ENCODE measurements at regions not wholly inside any gene's neighbourhood (a gene's known extent, or its start where the extent isn't known, plus 50 kb on each side); places are given as distances from the start of the nearest gene placed in this dataset.
A peak's percentile ranks its signal among the peaks of the same experiment; 100 is the strongest.

DNA sequence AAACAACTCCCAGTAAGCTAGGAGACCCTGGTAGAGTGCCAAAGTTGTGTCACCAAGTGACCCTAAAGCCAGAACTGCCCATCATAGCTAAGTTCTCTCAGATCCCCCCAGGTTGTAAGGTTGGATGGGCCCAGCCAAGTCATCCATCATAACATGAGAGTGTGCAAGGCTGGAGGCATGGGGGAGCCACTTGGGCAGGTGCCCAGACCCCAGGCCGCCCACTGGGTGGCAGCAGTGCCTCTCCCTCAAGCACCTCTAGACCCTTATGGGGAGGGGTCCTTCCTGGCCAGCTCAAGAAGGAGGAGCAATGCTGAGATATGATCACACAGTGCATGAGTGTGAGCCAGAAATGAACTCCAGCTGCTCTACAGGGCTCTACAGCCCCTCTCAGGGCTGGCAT, 154.5 kb downstream of the MYLK4 start:
- ATAC-seq (replicated peaks in 1 of 4) (no peak), DNase-seq (no peak)
- Mint-ChIP-seq H3K27me3 (peaks cover 18 to 20% of the 10 kb centered on the region in 2 donors), H3K4me1 (no peaks in the 10 kb centered on the region), H3K27ac (no peak overlapping the region), H3K4me3 (no peak overlapping the region), H3K36me3 (no peaks in the 10 kb centered on the region), H3K9me3 (no peaks in the 10 kb centered on the region)
- no peak overlapping the region for H3K27ac ChIP-seq (ENCODE audit: low read length)
- ChIA-PET POLR2A (no interaction called here), CTCF (no interaction called here)
- WGBS (ENCODE audit: insufficient coverage): no CpG with 5 or more reads among the region's 1 CpG
- no peaks in the 10 kb centered on the region for H3K4me1 ChIP-seq (ENCODE audit: control insufficient read depth in 1 of 2, extremely low read depth in 1 of 2, insufficient read depth in 2 of 2, low read length in 2 of 2)
- no peaks in the 10 kb centered on the region for H3K36me3 ChIP-seq (ENCODE audit: control insufficient read depth in 2 of 2, extremely low read depth in 1 of 2, insufficient read depth in 1 of 2, low read length in 1 of 2)
- no peak overlapping the region for H3K4me3 ChIP-seq (ENCODE audit: control insufficient read depth in 1 of 2, extremely low read depth in 1 of 2, low read length in 1 of 2)
- no peaks in the 10 kb centered on the region for H3K9me3 ChIP-seq
- H3K27me3 ChIP-seq (replicated peaks in 1 of 2; ENCODE audit: control insufficient read depth in 2 of 2, extremely low read depth in 1 of 2, insufficient read depth in 2 of 2, low read length in 1 of 2): peaks cover 0 to 35% of the 10 kb centered on the region in 2 experiments

DNA sequence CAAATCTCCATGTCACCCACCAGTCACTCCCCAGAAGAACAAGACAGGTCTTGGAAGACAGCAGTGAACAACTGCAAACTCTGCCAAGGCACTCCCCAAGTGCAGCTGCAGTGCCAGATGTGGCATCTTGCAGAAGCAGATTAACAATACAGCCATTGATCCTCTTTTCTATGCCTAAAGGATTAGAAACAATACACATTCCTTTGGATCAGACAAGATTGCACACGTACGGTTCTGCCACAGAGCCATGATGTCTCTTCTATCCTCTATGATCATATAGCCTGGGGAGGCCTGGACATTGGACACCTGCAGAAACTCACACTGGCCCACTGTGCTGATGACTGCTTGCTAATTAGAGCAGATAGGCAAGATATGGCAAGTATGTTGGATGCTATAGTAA, 155.9 kb downstream of the MYLK4 start:
- Histone ChIP-seq H3K9me3 (no peaks in the 10 kb centered on the region), H3K4me3 (ENCODE audit: control insufficient read depth in 1 of 2, extremely low read depth in 1 of 2, low read length in 1 of 2) (no peak overlapping the region), H3K27ac (ENCODE audit: low read length) (no peak overlapping the region), H3K36me3 (ENCODE audit: control insufficient read depth in 2 of 2, extremely low read depth in 1 of 2, insufficient read depth in 1 of 2, low read length in 1 of 2) (no peaks in the 10 kb centered on the region), H3K27me3 (replicated peaks in 1 of 2; ENCODE audit: control insufficient read depth in 2 of 2, extremely low read depth in 1 of 2, insufficient read depth in 2 of 2, low read length in 1 of 2) (peaks cover 0 to 38% of the 10 kb centered on the region in 2 experiments), H3K4me1 (ENCODE audit: control insufficient read depth in 1 of 2, extremely low read depth in 1 of 2, insufficient read depth in 2 of 2, low read length in 2 of 2) (no peaks in the 10 kb centered on the region)
- ATAC-seq (replicated peaks in 1 of 4) (no peak), DNase-seq (no peak)
- Mint-ChIP-seq H3K4me3 (no peak overlapping the region), H3K27ac (no peak overlapping the region), H3K9me3 (no peaks in the 10 kb centered on the region), H3K27me3 (peaks cover 15 to 23% of the 10 kb centered on the region in 2 donors), H3K4me1 (no peaks in the 10 kb centered on the region), H3K36me3 (no peaks in the 10 kb centered on the region)
- POLR2A ChIA-PET: no interaction called here
- WGBS (ENCODE audit: insufficient coverage): no CpG with 5 or more reads among the region's 2 CpGs
- CTCF ChIA-PET: no interaction called here

DNA sequence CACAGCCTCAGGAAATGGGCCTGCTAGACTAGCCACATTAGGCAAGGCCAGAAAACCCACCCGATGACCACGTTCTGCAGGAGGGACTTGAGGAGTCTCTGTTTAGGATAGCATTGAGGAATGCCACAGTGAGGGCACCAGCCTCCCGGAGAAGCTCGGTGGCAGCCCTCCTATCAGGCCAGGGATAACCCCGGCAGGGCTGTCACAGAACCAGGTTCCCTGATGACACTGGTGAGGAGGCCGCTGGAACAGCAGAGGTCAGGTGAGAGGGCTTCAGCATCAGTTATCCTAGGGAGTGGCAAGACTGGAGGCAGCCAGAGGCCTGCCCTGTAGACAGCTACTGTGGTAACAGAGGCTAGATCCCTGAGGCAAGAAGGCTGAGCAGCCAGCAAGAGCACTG, 157.6 kb downstream of the MYLK4 start:
- no peaks in the 10 kb centered on the region for H3K9me3 ChIP-seq
- Mint-ChIP-seq H3K4me1 (no peaks in the 10 kb centered on the region), H3K27ac (peak overlapping the region in 1 of 2 donors; percentile 5), H3K27me3 (peaks cover 22 to 23% of the 10 kb centered on the region in 2 donors), H3K4me3 (no peak overlapping the region), H3K36me3 (no peaks in the 10 kb centered on the region), H3K9me3 (no peaks in the 10 kb centered on the region)
- POLR2A ChIA-PET: no interaction called here
- H3K4me1 ChIP-seq (ENCODE audit: control insufficient read depth in 1 of 2, extremely low read depth in 1 of 2, insufficient read depth in 2 of 2, low read length in 2 of 2): no peaks in the 10 kb centered on the region
- CTCF ChIA-PET: no interaction called here
- H3K36me3 ChIP-seq (ENCODE audit: control insufficient read depth in 2 of 2, extremely low read depth in 1 of 2, insufficient read depth in 1 of 2, low read length in 1 of 2): no peaks in the 10 kb centered on the region
- no peak for DNase-seq
- no peak overlapping the region for H3K27ac ChIP-seq (ENCODE audit: low read length)
- H3K4me3 ChIP-seq (ENCODE audit: control insufficient read depth in 1 of 2, extremely low read depth in 1 of 2, low read length in 1 of 2): no peak overlapping the region
- ATAC-seq (replicated peaks in 1 of 4): no peak
- peaks cover 0 to 45% of the 10 kb centered on the region in 2 experiments for H3K27me3 ChIP-seq (replicated peaks in 1 of 2; ENCODE audit: control insufficient read depth in 2 of 2, extremely low read depth in 1 of 2, insufficient read depth in 2 of 2, low read length in 1 of 2)
- WGBS (ENCODE audit: insufficient coverage): 90% methylated on average over 6 of the region's 6 CpGs

DNA sequence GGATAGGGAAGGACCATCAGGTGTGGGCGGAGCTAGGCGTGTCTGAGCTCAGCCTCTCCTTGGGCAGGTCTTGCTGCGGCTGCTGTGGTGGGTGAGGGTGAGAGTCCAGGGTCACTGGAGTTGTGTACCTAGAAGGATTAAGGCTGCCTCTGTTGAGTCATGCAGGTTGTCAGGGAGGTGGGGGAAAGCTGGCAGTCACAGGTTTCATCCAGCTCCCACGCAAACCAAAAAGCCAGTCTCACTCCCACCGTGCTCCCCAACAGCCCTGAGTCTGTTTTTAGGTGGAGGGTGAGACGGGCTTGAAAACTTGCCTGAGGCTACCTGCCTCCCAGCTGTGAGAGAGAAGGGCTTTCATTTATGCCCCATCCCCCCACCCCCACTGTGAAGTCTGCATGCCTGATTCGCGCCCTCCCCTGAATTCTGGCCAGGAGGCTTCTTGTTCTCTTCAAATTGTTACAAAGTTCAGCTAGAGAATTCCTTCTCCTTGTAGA, 161.5 kb downstream of the MYLK4 start:
- H3K4me3 ChIP-seq (ENCODE audit: control insufficient read depth in 1 of 2, extremely low read depth in 1 of 2, low read length in 1 of 2): no peak overlapping the region
- ChIA-PET POLR2A (no interaction called here), CTCF (interaction anchor here in 1 of 2 donors (0.7 kb wide), 1 partner anchor 65 kb away, joined by 15 read pairs; no protein-coding TSS in a partner anchor)
- peaks cover 12 to 24% of the 10 kb centered on the region in 2 donors for H3K27me3 Mint-ChIP-seq
- no peak overlapping the region for H3K27ac Mint-ChIP-seq
- no peaks in the 10 kb centered on the region for H3K4me1 ChIP-seq (ENCODE audit: control insufficient read depth in 1 of 2, extremely low read depth in 1 of 2, insufficient read depth in 2 of 2, low read length in 2 of 2)
- H3K9me3 Mint-ChIP-seq: peaks cover 0 to 7% (median 0%) of the 10 kb centered on the region in 3 donors
- H3K9me3 ChIP-seq: no peaks in the 10 kb centered on the region
- H3K27ac ChIP-seq (ENCODE audit: low read length): no peak overlapping the region
- DNase-seq (no peak), ATAC-seq (replicated peaks in 1 of 4) (no peak)
- no peaks in the 10 kb centered on the region for H3K36me3 ChIP-seq (ENCODE audit: control insufficient read depth in 2 of 2, extremely low read depth in 1 of 2, insufficient read depth in 1 of 2, low read length in 1 of 2)
- 96% methylated on average over 5 of the region's 8 CpGs for WGBS (ENCODE audit: insufficient coverage)
- H3K4me3 Mint-ChIP-seq: no peak overlapping the region
- peaks cover 0 to 32% of the 10 kb centered on the region in 2 experiments for H3K27me3 ChIP-seq (replicated peaks in 1 of 2; ENCODE audit: control insufficient read depth in 2 of 2, extremely low read depth in 1 of 2, insufficient read depth in 2 of 2, low read length in 1 of 2)
- H3K4me1 Mint-ChIP-seq: no peaks in the 10 kb centered on the region
- H3K36me3 Mint-ChIP-seq: no peaks in the 10 kb centered on the region

DNA sequence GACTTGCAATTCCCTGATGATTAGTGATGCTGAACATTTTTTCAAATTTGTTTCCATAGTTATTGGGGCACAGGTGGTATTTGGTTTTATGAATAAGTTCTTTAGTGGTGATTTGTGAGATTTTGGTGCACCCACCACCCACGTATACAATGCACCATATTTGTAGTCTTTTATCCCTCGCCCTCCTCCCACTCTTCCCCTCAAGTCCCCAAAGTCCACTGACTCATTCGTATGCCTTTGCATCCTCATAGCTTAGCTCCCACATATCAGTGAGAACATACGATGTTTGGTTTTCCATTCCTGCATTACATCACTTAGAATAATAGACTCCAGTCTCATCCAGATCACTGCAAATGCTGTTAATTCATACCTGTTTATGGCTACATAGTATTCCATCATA, 167.3 kb downstream of the MYLK4 start:
- Histone ChIP-seq H3K27me3 (replicated peaks in 1 of 2; ENCODE audit: control insufficient read depth in 2 of 2, extremely low read depth in 1 of 2, insufficient read depth in 2 of 2, low read length in 1 of 2) (peaks cover 0 to 5% of the 10 kb centered on the region in 2 experiments), H3K27ac (ENCODE audit: low read length) (no peak overlapping the region), H3K9me3 (no peaks in the 10 kb centered on the region), H3K4me1 (ENCODE audit: control insufficient read depth in 1 of 2, extremely low read depth in 1 of 2, insufficient read depth in 2 of 2, low read length in 2 of 2) (no peaks in the 10 kb centered on the region), H3K4me3 (ENCODE audit: control insufficient read depth in 1 of 2, extremely low read depth in 1 of 2, low read length in 1 of 2) (no peak overlapping the region), H3K36me3 (ENCODE audit: control insufficient read depth in 2 of 2, extremely low read depth in 1 of 2, insufficient read depth in 1 of 2, low read length in 1 of 2) (no peaks in the 10 kb centered on the region)
- H3K4me1 Mint-ChIP-seq: no peaks in the 10 kb centered on the region
- H3K27me3 Mint-ChIP-seq: peaks cover 13 to 22% of the 10 kb centered on the region in 2 donors
- H3K4me3 Mint-ChIP-seq: no peak overlapping the region
- ChIA-PET POLR2A (no interaction called here), CTCF (no interaction called here)
- DNase-seq: no peak
- WGBS (ENCODE audit: insufficient coverage): 84% methylated on average over 3 of the region's 4 CpGs
- H3K27ac Mint-ChIP-seq: no peak overlapping the region
- peaks cover 0 to 7% (median 0%) of the 10 kb centered on the region in 3 donors for H3K9me3 Mint-ChIP-seq
- H3K36me3 Mint-ChIP-seq: no peaks in the 10 kb centered on the region
- ATAC-seq (replicated peaks in 1 of 4): no peak

DNA sequence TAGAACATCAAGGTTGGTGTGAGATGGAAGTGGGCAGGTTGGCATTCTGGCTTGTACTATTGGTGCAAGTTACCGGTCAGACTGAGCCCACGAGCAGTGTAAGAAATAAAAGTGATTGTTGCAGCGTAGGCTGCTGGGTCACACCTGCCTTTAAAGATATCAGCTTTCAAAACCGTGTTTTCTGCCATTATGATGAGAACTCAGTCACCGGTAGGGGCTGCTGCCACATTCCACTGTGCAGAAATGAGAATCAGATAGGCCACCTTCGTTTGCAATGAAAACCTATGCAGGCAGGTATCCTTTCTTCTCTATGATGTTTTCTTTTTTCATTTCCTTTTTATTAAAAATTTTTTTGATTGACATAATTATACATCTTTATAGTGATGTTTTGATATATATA, 168.5 kb downstream of the MYLK4 start:
- peaks cover 13 to 24% of the 10 kb centered on the region in 2 donors for H3K27me3 Mint-ChIP-seq
- Histone ChIP-seq H3K9me3 (no peaks in the 10 kb centered on the region), H3K27me3 (replicated peaks in 1 of 2; ENCODE audit: control insufficient read depth in 2 of 2, extremely low read depth in 1 of 2, insufficient read depth in 2 of 2, low read length in 1 of 2) (peaks cover 0 to 5% of the 10 kb centered on the region in 2 experiments), H3K36me3 (ENCODE audit: control insufficient read depth in 2 of 2, extremely low read depth in 1 of 2, insufficient read depth in 1 of 2, low read length in 1 of 2) (no peaks in the 10 kb centered on the region), H3K4me3 (ENCODE audit: control insufficient read depth in 1 of 2, extremely low read depth in 1 of 2, low read length in 1 of 2) (no peak overlapping the region), H3K4me1 (ENCODE audit: control insufficient read depth in 1 of 2, extremely low read depth in 1 of 2, insufficient read depth in 2 of 2, low read length in 2 of 2) (no peaks in the 10 kb centered on the region), H3K27ac (ENCODE audit: low read length) (no peak overlapping the region)
- ChIA-PET POLR2A (interaction anchor here in 1 of 2 donors (0.5 kb wide), 1 partner anchor 37 kb away, joined by 4 read pairs; no protein-coding TSS in a partner anchor), CTCF (no interaction called here)
- no peaks in the 10 kb centered on the region for H3K4me1 Mint-ChIP-seq
- H3K27ac Mint-ChIP-seq: no peak overlapping the region
- peaks cover 0 to 7% (median 0%) of the 10 kb centered on the region in 3 donors for H3K9me3 Mint-ChIP-seq
- ATAC-seq (replicated peaks in 1 of 4) (no peak), DNase-seq (no peak)
- H3K36me3 Mint-ChIP-seq: no peaks in the 10 kb centered on the region
- WGBS (ENCODE audit: insufficient coverage): 81% methylated on average over 3 of the region's 6 CpGs
- H3K4me3 Mint-ChIP-seq: no peak overlapping the region

DNA sequence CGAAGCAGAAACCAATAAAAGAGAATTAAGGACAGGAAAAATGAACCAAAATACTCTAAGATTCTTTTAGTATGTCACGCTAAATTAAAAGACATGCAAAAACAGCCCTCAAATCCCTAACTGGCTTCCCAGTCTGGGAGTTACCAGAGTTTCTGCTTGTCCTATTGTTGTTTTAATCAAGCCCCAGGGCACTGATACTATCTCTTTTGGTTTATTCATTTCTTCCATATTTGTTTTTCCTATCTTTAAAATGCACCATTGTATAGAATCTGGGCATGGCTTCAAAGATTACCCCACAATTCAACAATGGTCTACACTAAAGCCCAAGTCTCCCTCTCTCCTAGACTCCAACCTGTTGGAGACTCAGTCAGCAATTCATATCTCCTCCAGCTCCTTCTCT, 169.1 kb downstream of the MYLK4 start:
- Mint-ChIP-seq H3K36me3 (no peaks in the 10 kb centered on the region), H3K4me3 (no peak overlapping the region), H3K27ac (no peak overlapping the region), H3K27me3 (peaks cover 16 to 24% of the 10 kb centered on the region in 2 donors), H3K4me1 (no peaks in the 10 kb centered on the region), H3K9me3 (peaks cover 0 to 6% (median 0%) of the 10 kb centered on the region in 3 donors)
- no peak overlapping the region for H3K27ac ChIP-seq (ENCODE audit: low read length)
- H3K4me1 ChIP-seq (ENCODE audit: control insufficient read depth in 1 of 2, extremely low read depth in 1 of 2, insufficient read depth in 2 of 2, low read length in 2 of 2): no peaks in the 10 kb centered on the region
- POLR2A ChIA-PET: interaction anchor here in 1 of 2 donors (0.7 kb wide), 1 partner anchor 822 kb away, joined by 4 read pairs; no protein-coding TSS in a partner anchor
- H3K27me3 ChIP-seq (replicated peaks in 1 of 2; ENCODE audit: control insufficient read depth in 2 of 2, extremely low read depth in 1 of 2, insufficient read depth in 2 of 2, low read length in 1 of 2): peaks cover 0 to 5% of the 10 kb centered on the region in 2 experiments
- H3K4me3 ChIP-seq (ENCODE audit: control insufficient read depth in 1 of 2, extremely low read depth in 1 of 2, low read length in 1 of 2): no peak overlapping the region
- DNase-seq: no peak
- H3K9me3 ChIP-seq: no peaks in the 10 kb centered on the region
- no peaks in the 10 kb centered on the region for H3K36me3 ChIP-seq (ENCODE audit: control insufficient read depth in 2 of 2, extremely low read depth in 1 of 2, insufficient read depth in 1 of 2, low read length in 1 of 2)
- no peak for ATAC-seq (replicated peaks in 1 of 4)
- 100% methylated on average over 2 of the region's 2 CpGs for WGBS (ENCODE audit: insufficient coverage)
- CTCF ChIA-PET: no interaction called here
